ENCODE measurements at regions not wholly inside any gene's neighbourhood (a gene's known extent, or its start where the extent isn't known, plus 50 kb on each side); places are given as distances from the start of the nearest gene placed in this dataset.

GRCh38 chr4:147310312-147310711, 170.6 kb upstream of the EDNRA start:
- no peak for TF ChIP-seq ARID4B (CRISPR knock-in tag; IDR thresholded peaks at IDR 0.05; ENCODE audit: borderline replicate concordance)
- TF ChIP-seq CTCF (IDR thresholded peaks at IDR 0.05) = no peak
- TF ChIP-seq USF2 (CRISPR knock-in tag; IDR thresholded peaks at IDR 0.05) = no peak
- no peak for TF ChIP-seq ZNF121 (CRISPR knock-in tag; IDR thresholded peaks at IDR 0.05)
- TF ChIP-seq IRF1 (CRISPR knock-in tag; IDR thresholded peaks at IDR 0.05) = no peak
- no peak for TF ChIP-seq FOXJ3 (CRISPR knock-in tag; IDR thresholded peaks at IDR 0.05; ENCODE audit: borderline replicate concordance)
- TF ChIP-seq NR3C1 (CRISPR knock-in tag; conservative IDR thresholded peaks at IDR 0.05; ENCODE audit: low read depth) = no peak
- TF ChIP-seq USF1 (CRISPR knock-in tag; IDR thresholded peaks at IDR 0.05) = no peak

Data from WTC11 (cell line).